ENCODE measurements at regions not wholly inside any gene's neighbourhood (a gene's known extent, or its start where the extent isn't known, plus 50 kb on each side); places are given as distances from the start of the nearest gene placed in this dataset.

- no peak for DNase-seq
Observed at GRCh38 chr3:127137113-127137512, 55.8 kb upstream of the PRR23E start.

DNA sequence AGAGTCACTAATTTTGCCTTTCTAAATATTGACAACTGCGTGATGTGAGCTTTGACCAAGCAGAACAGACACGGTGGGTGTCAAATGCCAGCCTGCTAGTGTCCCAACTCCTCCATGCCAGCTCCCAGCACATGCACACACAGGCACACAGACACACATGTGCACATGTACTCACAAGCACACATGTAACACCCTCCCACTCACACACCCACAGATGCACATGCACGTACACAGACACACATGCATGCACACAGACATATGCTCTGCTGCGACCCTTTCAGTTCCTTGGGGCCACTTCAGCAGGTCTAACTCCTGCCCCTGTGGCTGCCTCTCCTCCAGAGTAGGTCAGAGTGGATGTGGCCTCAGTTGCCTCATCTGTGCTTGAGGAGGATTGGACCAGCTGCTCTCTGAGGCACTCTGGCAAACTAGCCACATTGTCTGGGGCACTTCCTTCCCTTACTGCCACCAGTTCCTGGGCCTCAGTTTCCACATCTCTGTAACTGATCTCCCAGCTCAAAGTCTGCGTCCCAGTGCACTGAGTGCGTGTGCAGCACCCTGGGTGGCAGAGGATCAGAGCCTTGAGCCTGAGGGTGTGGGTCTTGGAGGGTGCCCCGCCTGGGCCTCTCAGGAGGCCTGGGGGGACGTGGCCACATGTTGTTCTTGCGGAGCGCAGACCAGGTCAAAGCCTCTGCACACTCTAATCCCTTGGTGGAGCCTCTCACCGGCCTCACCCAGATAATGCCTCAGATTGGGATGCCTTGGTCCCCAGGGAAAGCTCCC lies 55.0 kb upstream of the PRR23E start:
- no peak for DNase-seq

DNA sequence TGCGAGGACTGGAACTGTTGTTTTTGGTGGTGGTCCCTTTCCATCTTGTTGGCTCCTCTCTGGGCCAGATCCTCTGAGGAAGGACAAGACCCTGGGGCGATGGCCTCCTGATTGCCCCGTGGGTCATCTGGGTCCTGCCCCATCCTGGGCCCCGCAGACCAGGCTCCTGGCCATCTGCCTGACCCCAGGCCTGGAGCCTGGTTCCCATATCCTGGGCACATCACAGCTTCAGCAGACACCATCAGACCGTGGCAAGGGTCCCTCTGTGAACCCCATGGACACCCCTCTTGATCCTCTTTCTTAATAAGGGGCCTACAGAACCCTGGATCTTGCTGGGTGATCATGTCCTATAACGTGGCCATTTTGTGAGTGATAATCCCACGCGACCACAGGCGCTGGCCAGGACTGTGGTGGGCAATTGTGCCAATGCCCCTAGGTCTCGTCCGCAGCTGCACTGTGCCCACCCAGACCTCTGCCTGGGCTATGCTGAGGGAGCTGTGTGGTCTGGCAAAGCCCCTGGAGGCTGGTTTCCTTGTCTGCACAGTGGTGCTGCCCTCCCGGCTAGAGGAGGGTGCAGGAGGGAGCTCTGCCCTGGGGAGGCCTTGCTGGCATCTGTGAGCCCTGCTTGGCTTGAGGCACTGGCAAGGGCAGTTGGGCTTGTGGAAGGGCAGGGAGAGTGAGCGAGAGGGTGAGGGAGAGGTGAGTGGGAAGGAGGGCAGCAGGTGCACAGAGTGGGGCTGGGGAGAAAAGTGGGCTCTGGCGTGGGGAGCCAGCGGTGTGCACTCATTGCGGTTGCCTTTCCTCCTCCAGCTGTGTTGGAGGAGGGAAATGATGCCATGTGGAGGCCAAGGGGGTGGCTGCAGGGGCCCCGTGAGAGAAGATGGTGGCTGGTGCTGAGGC lies 53.1 kb upstream of the PRR23E start:
- no peak for DNase-seq

- no peak for DNase-seq
Observed at GRCh38 chr3:127140501-127141460, 52.1 kb upstream of the PRR23E start.

GRCh38 chr3:127141921-127142730 lies 50.8 kb upstream of the PRR23E start:
- no peak for DNase-seq

Data from inflammatory macrophage (primary cell).